HCT116 (cell line): ENCODE measurements at regions not wholly inside any gene's neighbourhood (a gene's known extent, or its start where the extent isn't known, plus 50 kb on each side); places are given as distances from the start of the nearest gene placed in this dataset.

Experiments used
- ATAC-seq: fragments of 200-7000 bp; cut with Tn5 transposase; 2 replicates; pipeline ENCODE4 v1.9.1; 2020; ENCODE audit warnings: mild to moderate bottlenecking, moderate library complexity
- BruUV-seq: library from RNA; stranded (reverse); fragments of 400-500 nt; replicated peaks from 2 replicates; lab custom pipeline; 2021; lab: Mats Ljungman, UMichigan
- CTCF ChIA-PET: fragments of 300-600 bp; sonication (Branson Sonifier 250); formaldehyde crosslinking; loops from one replicate; lab custom pipeline; 2021; ENCODE audit warnings: antibody characterized with exemption; lab: Charles Lee
- POLR2A ChIA-PET: fragments of 300-600, 350-600 bp; sonication (Branson Sonifier 250); formaldehyde crosslinking; loops from one replicate; lab custom pipeline; 2021; ENCODE audit warnings: antibody characterized with exemption; lab: Charles Lee
- RAD21 ChIA-PET, 2 experiments: fragments of 300-600 bp; sonication (Branson Sonifier 250); formaldehyde crosslinking; loops; one replicate each; lab custom pipeline; 2023; ENCODE audit warnings: low total read pairs in 2 of 2; ENCODE audit not compliant: uncharacterized antibody in 2 of 2, unreplicated experiment in 2 of 2, low non-redundant PET in 1 of 2; lab: Charles Lee
- DNase-seq: peaks from one replicate; pipeline ENCODE4 v3.0.0-alpha.2; 2010; ENCODE audit warnings: low read depth, low spot score
- H2AFZ ChIP-seq: fragments of 200-600 bp; shearing (Covaris generic), sonication (generic); 2 replicates; pipeline ENCODE4 v1.6.1; 2017; ENCODE audit warnings: low read depth, mixed run types, mixed read lengths, antibody characterized with exemption, low read length; ENCODE audit not compliant: poor library complexity, severe bottlenecking
- H3K27ac ChIP-seq: 2 replicates; pipeline ENCODE4 v1.5.1; 2012; ENCODE audit warnings: low read depth, low read length
- H3K27me3 ChIP-seq: fragments of 200-600 bp; sonication (generic); 2 replicates; pipeline ENCODE4 v1.6.1; 2016; ENCODE audit warnings: mixed run types, low read length, mixed read lengths; ENCODE audit not compliant: insufficient read depth
- H3K36me3 ChIP-seq, 2 experiments: fragments of 200-500 bp in 1 of 2; fragments of 200-600 bp in 1 of 2; sonication (Bioruptor generic) in 1 of 2; sonication (generic) in 1 of 2; 2 replicates each; pipeline versions ENCODE4 v1.5.1 to v1.6.1; 2014 to 2016; ENCODE audit warnings: low read length in 2 of 2, inconsistent platforms in 1 of 2, mixed read lengths in 1 of 2, mixed run types in 1 of 2; ENCODE audit not compliant: insufficient read depth in 2 of 2, control insufficient read depth in 1 of 2
- H3K4me1 ChIP-seq, 2 experiments: fragments of 200-600 bp in 1 of 2; sonication (generic) in 1 of 2; 2 replicates each; pipeline versions ENCODE4 v1.5.1 to v1.6.1; 2012 to 2017; ENCODE audit warnings: low read length in 2 of 2, inconsistent platforms in 1 of 2, mild to moderate bottlenecking in 1 of 2, mixed read lengths in 1 of 2, mixed run types in 1 of 2, moderate library complexity in 1 of 2; ENCODE audit not compliant: insufficient read depth in 2 of 2, control insufficient read depth in 1 of 2
- H3K4me2 ChIP-seq: fragments of 200-600 bp; sonication (generic); 2 replicates; pipeline ENCODE4 v1.6.1; 2017; ENCODE audit warnings: mixed run types, low read length, mixed read lengths
- H3K4me3 ChIP-seq, 2 experiments: fragments of 200-600 bp in 1 of 2; sonication (generic) in 1 of 2; replicated peaks in 1 of 2; 2 replicates each; pipeline ENCODE4 v1.5.1; 2011 to 2016; ENCODE audit warnings: low read length in 2 of 2, control low read depth in 1 of 2, low read depth in 1 of 2, mild to moderate bottlenecking in 1 of 2, mixed read lengths in 1 of 2, mixed run types in 1 of 2
- H3K79me2 ChIP-seq: fragments of 200-600 bp; sonication (generic); 2 replicates; pipeline ENCODE4 v1.6.1; 2017; ENCODE audit warnings: mild to moderate bottlenecking, mixed run types, low read length, moderate library complexity, mixed read lengths; ENCODE audit not compliant: insufficient read depth
- H3K9ac ChIP-seq: fragments of 200-600 bp; sonication (generic); 2 replicates; pipeline ENCODE4 v1.6.1; 2016; ENCODE audit warnings: low read length, mixed read lengths
- H3K9me2 ChIP-seq: fragments of 200-600 bp; sonication (generic), shearing (Covaris generic); 2 replicates; pipeline ENCODE4 v1.6.1; 2017; ENCODE audit warnings: mixed run types, mild to moderate bottlenecking, moderate library complexity; ENCODE audit not compliant: insufficient read depth
- H3K9me3 ChIP-seq, 2 experiments: fragments of 200-500 bp in 1 of 2; fragments of 200-600 bp in 1 of 2; sonication (Bioruptor generic) in 1 of 2; sonication (generic) in 1 of 2; 2 replicates each; pipeline ENCODE4 v1.6.1; 2014 to 2017; ENCODE audit warnings: low read length in 2 of 2, mixed read lengths in 2 of 2, inconsistent platforms in 1 of 2, low read depth in 1 of 2, mild to moderate bottlenecking in 1 of 2, mixed run types in 1 of 2, moderate library complexity in 1 of 2; ENCODE audit not compliant: control insufficient read depth in 1 of 2, insufficient read depth in 1 of 2
- H4K20me1 ChIP-seq: fragments of 200-600 bp; sonication (generic), shearing (Covaris generic); 2 replicates; pipeline ENCODE4 v1.6.1; 2017; ENCODE audit warnings: mixed run types, mild to moderate bottlenecking, moderate library complexity; ENCODE audit not compliant: insufficient read depth
- EZH2phosphoT487 ChIP-seq: fragments of 200-600 bp; IDR thresholded peaks from 2 replicates; pipeline ENCODE4 v1.6.1; 2018; ENCODE audit warnings: antibody characterized with exemption, borderline replicate concordance
- MAX ChIP-seq: IDR thresholded peaks from 2 replicates; pipeline ENCODE4 v1.6.1; 2012
- RAD21 ChIP-seq: IDR thresholded peaks from 2 replicates; pipeline ENCODE4 v1.6.1; 2012; ENCODE audit warnings: low read depth, mild to moderate bottlenecking
- REST ChIP-seq: IDR thresholded peaks from 2 replicates; pipeline ENCODE4 v1.6.1; 2012; ENCODE audit warnings: low read depth
- SIN3A ChIP-seq: IDR thresholded peaks from 2 replicates; pipeline ENCODE4 v1.6.1; 2012; ENCODE audit warnings: low read depth
- ZBTB33 ChIP-seq: IDR thresholded peaks from 2 replicates; pipeline ENCODE4 v1.6.1; 2011; ENCODE audit warnings: mild to moderate bottlenecking, low read length, moderate library complexity; ENCODE audit not compliant: insufficient replicate concordance; ENCODE audit errors: extremely low read depth
- ZNF274 ChIP-seq: fragments of 200-500 bp; sonication (Bioruptor generic); IDR thresholded peaks from 2 replicates; pipeline ENCODE4 v1.6.1; 2014; ENCODE audit warnings: mild to moderate bottlenecking, low read depth, low read length, inconsistent platforms
- intact Hi-C: fragments of 100-400 bp; cut with micrococcal nuclease; formaldehyde crosslinking; loops from 2 replicates; pipeline ENCODE4 v1.10.0; 2022

- no peaks in the 10 kb centered on the region for H3K36me3 ChIP-seq
- no peaks in the 10 kb centered on the region for H3K9me2 ChIP-seq
- no peak for ATAC-seq
- H3K27me3 ChIP-seq: no peaks in the 10 kb centered on the region
- no peaks in the 10 kb centered on the region for H3K4me1 ChIP-seq
- CTCF ChIA-PET: no interaction called here
- DNase-seq: no peak
- H3K9ac ChIP-seq: no peak overlapping the region
- no peak overlapping the region for H3K27ac ChIP-seq
- BruUV-seq: no TSS peak
- no peaks in the 10 kb centered on the region for H4K20me1 ChIP-seq
- no peak overlapping the region for H2AFZ ChIP-seq
- intact Hi-C loops: no loop called here
- H3K4me3 ChIP-seq: no peak overlapping the region
- H3K4me2 ChIP-seq: no peak overlapping the region
- RAD21 ChIA-PET: no interaction called here
- no peaks in the 10 kb centered on the region for H3K9me3 ChIP-seq
- TF ChIP-seq EZH2phosphoT487 (no peak), ZNF274 (no peak), RAD21 (no peak), MAX (no peak), REST (no peak), ZBTB33 (no peak), SIN3A (no peak)
- TF ChIP-seq, all 23 proteins: peak for 0
- no peaks in the 10 kb centered on the region for H3K79me2 ChIP-seq
- POLR2A ChIA-PET: no interaction called here
Measured at GRCh38 chr5:77855369-77855768, 79.2 kb upstream of the TBCA start.
